ENCODE measurements at regions not wholly inside any gene's neighbourhood (a gene's known extent, or its start where the extent isn't known, plus 50 kb on each side); places are given as distances from the start of the nearest gene placed in this dataset.

- TF ChIP-seq EZH2 (IDR thresholded peaks at IDR 0.05; ENCODE audit: insufficient read depth, poor library complexity, severe bottlenecking): no peak
- no peak for TF ChIP-seq EZH2phosphoT487 (IDR thresholded peaks at IDR 0.05; ENCODE audit: insufficient read depth, low read depth)
Observed at GRCh38 chr7:124205526-124205925, 172.7 kb upstream of the TMEM229A start.

Data from GM23248 (cell line).